HG02610 (cell line): ENCODE measurements at regions not wholly inside any gene's neighbourhood (a gene's known extent, or its start where the extent isn't known, plus 50 kb on each side); places are given as distances from the start of the nearest gene placed in this dataset.

Source experiments
- ATAC-seq: cut with Tn5 transposase; IDR thresholded peaks from one replicate; pipeline ENCODE4 v1.9.1; 2021; ENCODE audit warnings: mild to moderate bottlenecking, moderate library complexity; ENCODE audit not compliant: unreplicated experiment

DNA sequence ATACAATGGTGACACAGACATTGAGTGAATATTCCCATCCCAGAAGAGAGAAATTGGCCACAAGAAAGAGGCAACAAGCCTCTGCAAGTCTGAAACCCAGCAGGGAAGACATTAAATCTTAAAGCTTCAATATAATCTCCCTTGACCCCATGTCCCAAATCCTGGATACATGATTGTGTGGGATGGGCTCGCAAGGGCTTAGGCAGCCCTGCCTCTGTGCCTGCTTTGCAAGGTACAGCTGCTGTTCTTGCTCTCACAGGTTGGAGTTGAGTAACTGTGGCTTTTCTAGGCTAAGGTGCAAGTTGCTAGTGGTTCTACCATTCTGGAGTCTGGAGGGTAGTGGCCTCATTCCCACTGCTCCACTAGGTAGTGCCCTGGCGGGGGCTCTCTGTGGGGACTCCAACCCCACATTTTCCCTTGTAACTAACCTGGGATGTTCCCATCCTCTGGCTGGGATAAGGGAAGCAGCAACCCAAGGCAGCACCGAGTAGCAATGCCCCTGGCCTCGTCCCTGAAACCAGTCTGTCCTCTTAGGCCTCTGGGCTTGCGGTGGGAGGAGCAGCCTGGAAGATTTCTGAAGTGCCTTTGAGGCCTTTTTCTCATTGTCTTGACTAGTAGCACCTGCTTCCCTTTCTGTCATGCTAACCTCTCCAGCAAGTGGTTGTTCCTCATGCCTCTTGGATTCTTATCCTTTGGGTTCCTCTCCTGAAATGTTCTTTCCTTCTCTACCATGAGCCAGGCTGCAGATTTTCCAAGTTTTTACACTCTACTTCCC is 90.0 kb downstream of the FAM174B start:
- ATAC-seq: no peak

DNA sequence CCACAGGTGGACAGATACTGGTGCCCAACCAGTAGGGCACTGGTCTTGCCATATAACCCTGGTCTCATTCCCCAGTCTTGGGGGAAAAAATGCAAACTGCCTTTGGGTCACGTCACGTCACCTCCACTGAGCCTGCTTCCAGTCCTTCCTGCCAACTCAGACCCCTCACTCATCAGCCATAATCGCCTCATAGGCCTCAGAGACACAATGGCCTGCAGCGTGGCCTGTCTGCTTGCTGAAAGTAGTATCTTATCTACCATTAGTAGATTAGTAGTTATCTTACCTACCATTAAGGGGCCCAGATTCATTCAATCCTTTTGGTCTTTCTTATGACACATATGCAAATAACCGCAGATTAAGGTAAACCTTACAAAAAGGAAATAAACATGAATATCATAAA is 93.8 kb downstream of the FAM174B start:
- ATAC-seq: no peak

DNA sequence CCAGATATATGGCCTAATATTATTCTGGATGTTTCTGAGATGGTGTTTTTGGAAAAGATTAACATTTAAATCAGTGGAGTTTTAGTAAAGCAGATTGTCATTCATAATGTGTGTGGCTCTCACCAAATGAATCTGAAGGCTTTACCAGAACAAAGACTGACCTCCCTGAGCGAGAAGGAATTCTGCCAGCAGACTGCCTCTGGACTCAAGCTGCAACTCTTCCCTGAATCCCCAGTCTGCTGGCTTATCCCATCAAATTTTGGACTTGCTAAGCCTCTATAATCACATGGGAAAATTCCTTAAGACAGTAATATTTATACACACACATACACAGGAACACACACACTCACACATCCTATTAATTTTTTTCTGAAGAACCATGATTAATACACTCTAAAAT is 102.3 kb downstream of the FAM174B start:
- ATAC-seq: no peak

DNA sequence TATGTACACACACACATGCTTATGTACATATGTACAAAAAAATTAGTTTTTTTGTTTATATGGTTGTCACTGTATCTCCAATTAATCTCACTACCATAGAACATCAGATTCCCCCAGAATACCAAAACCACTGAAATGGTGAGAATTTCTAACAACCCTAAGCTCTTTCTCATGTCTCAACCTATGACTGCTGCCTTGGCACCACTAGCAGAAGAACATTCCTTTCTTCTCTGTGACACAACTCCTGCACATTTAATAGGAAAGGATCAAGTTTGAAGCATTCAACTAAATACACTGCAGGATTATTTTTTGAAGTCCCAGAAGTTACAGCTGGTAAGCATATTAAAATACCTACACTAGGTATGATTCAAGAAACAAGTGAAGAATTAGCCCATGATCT is 109.6 kb downstream of the FAM174B start:
- ATAC-seq: no peak

DNA sequence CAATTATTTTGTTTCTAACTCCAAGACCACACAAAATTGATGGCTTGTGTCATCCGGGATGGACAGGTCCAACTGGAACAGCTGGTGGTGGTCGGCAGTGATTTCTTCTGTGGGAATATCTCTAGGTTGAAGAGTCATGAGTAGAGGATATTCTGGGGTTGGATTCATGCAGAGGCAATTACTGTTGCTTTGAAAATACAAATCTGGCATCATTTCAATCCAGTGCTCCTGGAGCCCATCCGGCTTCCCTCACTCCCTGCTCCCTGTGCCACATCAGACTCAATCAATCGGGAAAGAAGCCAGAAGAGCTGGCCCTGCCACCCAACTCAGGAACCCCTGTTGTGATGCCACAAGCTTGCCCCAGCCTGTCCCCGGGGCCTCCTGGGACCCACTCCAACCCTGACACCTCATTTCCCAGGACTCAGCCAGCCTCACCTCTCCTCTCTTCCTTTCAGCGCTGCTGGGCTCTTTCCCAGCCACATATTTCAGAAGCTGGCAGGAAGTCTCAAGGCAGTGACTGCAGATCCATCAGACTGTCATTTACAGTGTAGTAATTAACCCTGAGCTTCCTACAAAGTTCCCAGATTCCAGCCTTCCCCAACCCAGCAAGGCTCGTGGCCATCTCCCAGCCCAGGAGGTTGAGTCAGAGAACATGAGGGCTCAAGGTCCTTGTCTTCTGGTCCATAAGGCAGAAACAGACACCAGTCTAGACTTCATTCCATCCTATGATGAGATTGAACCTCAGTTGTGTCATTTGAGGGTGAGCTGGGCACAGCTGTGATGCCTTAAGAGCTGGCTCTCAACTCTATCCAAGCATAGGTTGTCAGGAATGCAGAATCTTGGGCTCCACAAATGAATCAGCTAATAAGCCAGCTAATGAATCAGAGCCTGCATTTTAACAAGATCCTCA is 114.0 kb downstream of the FAM174B start:
- no peak for ATAC-seq

DNA sequence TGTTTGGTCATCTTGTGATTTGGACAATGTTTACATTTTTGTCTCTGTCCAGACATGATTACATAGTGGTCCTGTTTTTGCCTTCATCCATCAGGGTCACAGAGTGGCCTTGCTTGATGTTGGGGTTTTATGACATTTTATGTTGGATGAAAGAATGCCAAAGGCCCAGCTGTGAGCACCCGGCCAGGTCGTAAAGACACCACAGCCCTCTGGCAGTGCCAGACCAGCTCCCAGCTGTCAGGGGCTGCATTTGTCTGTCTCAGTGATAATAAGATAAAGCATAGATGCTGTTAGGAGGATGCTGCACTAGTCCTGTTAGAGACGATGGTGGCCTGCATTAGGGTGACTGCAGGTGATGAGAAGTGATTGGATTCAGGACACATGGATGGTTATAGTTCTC is 117.5 kb downstream of the FAM174B start:
- no peak for ATAC-seq

DNA sequence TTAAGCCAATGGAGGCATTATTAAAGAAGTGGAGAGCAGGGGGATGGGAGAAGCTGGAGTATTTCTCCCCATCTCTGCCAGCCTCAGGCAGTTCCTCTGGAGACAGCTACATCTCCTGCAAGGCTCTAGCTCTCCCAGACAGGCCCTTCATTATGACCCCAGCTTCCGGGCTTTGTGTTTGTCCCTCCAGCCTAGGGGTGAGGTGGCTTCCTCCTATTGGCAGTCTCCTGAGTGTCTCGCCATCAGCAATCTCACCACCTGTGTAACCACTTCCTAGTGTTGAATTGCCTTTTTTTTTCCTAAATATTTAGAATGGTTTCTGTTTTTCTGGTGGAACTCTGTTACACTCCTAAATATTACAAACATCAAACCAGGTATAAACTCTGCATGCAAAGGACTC is 122.3 kb downstream of the FAM174B start:
- no peak for ATAC-seq

DNA sequence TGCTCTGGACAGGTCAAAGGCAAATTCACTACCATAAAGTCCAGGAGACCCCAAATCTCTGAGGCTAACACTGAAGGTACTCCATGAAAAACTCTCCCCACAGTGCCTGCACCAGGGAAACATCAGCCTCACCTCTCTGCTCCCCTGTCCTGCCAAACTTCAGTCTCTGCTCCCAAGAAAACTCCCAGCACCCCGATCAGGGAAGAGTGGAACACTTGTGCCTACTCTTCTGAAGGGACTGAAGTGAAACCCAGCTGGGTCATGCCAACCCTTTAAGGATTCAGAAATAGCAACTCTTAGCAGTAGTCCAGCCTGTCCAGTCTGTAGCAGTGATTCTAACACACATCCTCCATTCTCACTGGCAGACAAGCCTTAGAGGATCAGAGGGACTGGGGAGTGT is 124.2 kb downstream of the FAM174B start:
- no peak for ATAC-seq

DNA sequence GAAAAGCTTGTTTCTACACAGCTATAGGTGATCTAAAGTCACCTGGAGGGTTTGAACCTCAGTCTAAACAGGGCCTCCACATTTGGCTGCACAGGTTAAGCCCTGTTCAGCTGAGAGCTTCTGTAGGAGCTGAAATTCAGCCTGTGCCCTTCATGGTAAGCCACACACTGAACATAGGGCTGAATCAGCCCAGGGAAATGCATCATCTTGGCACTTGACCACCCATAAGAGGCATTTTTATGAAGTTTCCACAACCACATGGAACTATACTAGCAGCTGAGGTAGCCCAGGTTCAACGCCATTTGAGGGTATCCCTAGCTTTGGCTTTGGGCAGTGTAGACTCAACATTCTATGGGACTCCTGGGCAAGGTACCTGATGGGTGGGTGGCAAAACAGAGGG is 126.8 kb downstream of the FAM174B start:
- ATAC-seq: no peak

DNA sequence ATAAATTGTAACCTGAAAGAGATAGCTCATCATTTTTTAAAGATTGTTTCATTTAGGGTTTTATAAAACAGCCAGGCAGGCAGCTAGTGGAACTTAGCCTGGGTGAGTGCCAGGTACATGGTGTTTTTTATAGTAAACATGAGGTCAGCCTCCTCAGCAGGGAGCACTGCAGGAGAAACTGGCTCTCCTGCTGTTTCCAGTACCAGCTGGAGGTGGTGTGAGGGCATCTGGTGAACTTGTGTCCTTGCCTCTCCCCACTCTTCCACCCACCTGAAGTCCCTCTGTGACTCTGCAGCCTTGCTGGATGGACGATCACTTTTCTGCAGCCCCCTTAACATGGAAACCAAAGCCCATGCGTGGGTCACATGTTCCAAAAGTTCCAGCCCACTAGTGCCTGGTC is 128.4 kb downstream of the FAM174B start:
- ATAC-seq: no peak

DNA sequence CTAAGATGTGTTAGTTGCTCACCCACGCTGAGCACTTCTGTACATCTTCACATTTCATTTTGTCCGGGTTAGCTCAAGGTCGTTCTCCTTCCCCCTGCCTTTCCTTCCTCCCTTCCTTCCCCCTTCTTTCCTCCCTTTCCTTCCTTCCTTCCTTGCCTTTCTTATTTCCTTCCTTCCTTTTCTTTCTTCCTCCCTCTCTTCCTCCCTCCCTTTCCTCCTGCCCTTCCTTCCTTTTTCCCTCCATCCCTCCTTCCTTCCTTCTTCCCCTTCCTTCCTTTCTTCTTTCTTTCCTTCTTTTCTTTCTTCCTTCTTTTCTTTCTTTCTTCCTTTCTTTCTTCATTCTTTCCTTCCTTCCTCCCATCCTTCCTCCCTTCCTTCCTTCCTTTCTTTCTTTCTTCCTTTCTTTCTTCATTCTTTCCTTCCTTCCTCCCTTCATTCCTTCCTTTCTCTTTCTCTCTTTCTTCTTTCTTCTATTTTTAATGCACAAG is 129.8 kb downstream of the FAM174B start:
- ATAC-seq: no peak

DNA sequence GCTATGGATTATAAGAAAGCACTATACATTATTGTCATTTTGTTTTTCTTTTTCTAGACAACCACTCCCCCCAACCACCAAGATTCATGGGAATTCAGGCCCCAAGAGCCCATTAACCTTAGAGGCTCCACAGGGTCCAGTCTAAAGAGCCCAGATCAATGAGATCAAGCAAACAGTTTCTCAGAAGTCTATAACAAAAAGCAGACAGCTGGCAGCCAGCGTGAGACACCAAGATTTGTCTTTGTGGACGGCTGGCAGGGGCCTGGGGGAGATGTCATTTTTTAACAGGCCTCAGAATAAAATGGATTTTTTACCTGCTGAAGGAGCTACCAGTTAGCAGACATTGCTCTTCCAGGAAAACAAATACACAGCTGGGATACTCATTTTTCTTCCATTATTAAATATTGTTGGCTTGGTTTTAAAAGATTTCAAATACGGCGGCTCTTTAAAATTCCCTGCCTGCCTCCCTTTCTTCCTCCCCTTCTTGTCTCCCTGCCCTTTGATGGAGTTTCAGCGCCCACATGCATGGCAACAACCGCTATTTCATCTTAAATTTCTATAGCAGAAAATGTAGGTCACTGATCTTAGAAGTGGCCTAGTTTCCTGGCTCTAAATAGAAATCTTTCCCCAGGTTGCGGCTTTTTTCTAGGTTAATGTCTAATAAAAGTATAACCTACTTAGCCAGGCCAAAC is 130.6 kb downstream of the FAM174B start:
- ATAC-seq: no peak

DNA sequence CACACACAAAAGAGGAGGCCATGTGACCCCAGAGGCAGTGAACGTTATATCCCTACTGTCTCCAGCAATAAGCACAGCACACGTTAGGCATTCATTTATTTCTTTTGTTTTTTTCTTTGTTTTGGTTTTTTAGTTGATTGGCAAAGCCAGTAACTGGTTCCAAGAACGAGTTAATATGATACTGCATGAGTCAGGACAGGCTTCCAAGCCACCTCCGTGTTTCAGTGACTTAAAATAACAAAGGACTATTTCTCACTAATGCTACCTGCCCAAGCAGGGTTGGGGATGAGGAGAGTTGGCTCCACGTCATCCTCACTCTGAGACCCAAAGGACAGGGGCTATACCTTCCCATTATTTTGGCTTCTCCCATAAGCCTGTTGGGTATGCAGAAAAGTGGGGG is 130.5 kb downstream of the ST8SIA2 start:
- no peak for ATAC-seq

DNA sequence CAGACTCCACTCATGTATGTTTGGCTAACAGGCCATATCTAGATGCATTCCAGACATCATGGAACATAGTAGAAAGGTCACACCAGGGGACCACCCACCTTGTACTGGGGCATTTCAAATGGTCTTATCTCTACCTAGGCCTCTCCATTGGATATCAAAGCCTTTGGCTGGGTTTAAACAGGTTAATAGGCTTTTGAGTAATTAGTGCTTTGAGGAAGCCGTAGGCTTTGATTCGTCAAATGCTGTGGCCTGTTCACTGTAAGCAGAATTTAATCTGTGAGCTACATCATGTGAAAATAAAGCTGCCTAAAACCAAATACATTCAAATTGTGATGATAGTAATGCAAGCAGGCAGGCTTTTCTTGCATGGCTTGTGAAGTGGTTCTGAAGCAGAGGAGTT is 129.5 kb downstream of the ST8SIA2 start:
- no peak for ATAC-seq

DNA sequence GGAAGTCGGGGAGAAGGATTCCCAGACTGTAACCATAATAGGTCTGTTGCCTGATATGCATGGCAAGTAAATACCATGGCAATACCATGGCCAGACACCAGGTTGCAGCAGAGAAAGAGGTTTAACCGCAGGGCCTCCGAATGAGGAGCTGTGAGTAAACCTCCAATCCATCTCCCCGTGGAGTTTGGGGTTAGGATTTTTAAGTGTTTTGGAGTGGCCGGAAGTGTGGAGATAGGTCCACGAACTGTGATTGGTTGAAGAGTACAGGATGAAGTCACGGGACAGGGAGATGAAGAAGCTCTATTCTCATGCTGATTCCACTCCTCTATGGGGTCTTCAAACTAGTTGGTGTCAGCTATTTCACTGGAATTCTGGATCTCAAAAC is 127.9 kb downstream of the ST8SIA2 start:
- ATAC-seq: peak; percentile 93

DNA sequence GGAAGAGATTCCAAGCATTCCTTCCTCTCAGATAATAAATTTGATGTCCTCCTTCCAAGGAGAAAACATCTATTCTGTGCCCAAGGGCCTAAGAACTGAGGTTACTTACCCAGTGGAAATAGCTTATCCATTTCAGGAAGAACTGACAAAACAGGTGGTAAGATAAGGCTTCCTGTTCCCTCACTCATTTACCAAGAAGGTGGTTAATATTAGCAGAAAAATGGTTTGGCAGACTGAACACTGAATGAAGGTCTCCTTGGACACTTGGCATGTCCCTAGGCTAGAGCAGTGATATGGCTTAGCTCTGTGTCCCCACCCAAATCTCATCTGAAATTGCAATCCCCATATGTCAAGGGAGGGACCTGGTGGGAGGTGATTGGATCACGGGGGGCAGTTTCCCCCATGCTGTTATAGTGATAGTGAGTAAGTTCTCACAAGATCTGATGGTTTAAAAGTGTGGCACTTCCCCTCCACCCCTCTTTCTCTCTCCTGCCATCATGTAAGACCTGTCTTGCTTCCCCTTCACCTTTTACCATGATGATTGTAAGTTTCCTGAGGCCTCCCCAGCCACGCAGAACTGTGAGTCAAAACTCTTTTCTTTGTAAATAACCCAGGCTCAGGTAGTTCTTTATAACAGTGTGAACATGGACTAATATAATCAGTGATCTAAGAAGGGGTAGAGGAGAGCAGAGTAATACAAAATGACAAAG is 127.4 kb downstream of the ST8SIA2 start:
- ATAC-seq: no peak

DNA sequence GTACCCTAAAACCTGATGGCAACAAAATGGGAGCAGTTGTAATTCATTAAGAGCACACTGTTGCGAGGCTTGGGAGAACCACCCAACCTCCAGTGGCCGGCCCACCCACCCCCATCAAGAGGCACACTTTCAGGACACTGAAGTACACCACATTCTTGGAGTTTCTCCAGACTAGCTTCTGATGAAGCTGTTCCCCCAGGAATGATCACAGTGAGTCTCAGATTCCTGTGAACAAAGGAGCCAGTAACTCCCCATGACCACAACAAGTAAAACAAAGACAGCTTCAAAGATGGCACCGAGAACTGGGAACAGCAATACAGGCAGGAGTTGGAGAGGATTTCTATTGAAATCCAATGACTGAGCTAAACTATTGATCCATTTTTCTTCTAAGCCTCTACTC is 126.0 kb downstream of the ST8SIA2 start:
- no peak for ATAC-seq
